Activated naive CD8-positive, alpha-beta T cell treated with anti-CD3 and anti-CD28 coated beads, Interleukin-2, amount 50 U/mL, for 24 hours (primary cell): ENCODE measurements at regions not wholly inside any gene's neighbourhood (a gene's known extent, or its start where the extent isn't known, plus 50 kb on each side); places are given as distances from the start of the nearest gene placed in this dataset.

Experiments
- ATAC-seq: fragments of 150-1000 bp; cut with Tn5 transposase; one replicate; pipeline ENCODE4 v1.10.0; 2021
- DNase-seq: peaks from one replicate; pipeline ENCODE4 v3.0.0; 2021
- H3K27ac Mint-ChIP-seq: one replicate; pipeline ENCODE4 v1.8.0; 2021; ENCODE audit warnings: mild to moderate bottlenecking, mixed read lengths
- H3K27me3 Mint-ChIP-seq: one replicate; pipeline ENCODE4 v1.8.0; 2021; ENCODE audit warnings: mixed read lengths
- H3K36me3 Mint-ChIP-seq: one replicate; pipeline ENCODE4 v1.8.0; 2021; ENCODE audit warnings: low read depth, mixed read lengths
- H3K4me1 Mint-ChIP-seq: one replicate; pipeline ENCODE4 v1.8.0; 2021; ENCODE audit warnings: mixed read lengths
- H3K4me3 Mint-ChIP-seq: one replicate; pipeline ENCODE4 v1.8.0; 2021; ENCODE audit warnings: mild to moderate bottlenecking, moderate library complexity, mixed read lengths
- H3K9me3 Mint-ChIP-seq: one replicate; pipeline ENCODE4 v1.8.0; 2021; ENCODE audit warnings: mixed read lengths

GRCh38 chr4:145427991-145428390 is 53.7 kb upstream of the SMAD1 start:
- no peak overlapping the region for H3K27ac Mint-ChIP-seq
- no peak overlapping the region for H3K4me3 Mint-ChIP-seq
- ATAC-seq (no peak), DNase-seq (no peak)
- peaks cover 10% of the 10 kb centered on the region for H3K27me3 Mint-ChIP-seq
- no peaks in the 10 kb centered on the region for H3K9me3 Mint-ChIP-seq
- no peaks in the 10 kb centered on the region for H3K36me3 Mint-ChIP-seq
- no peaks in the 10 kb centered on the region for H3K4me1 Mint-ChIP-seq

GRCh38 chr4:145427221-145427620 is 54.4 kb upstream of the SMAD1 start:
- no peaks in the 10 kb centered on the region for H3K9me3 Mint-ChIP-seq
- H3K4me1 Mint-ChIP-seq: no peaks in the 10 kb centered on the region
- ATAC-seq: no peak

GRCh38 chr4:145423017-145423708 is 58.5 kb upstream of the SMAD1 start:
- no peaks in the 10 kb centered on the region for H3K36me3 Mint-ChIP-seq
- no peak overlapping the region for H3K4me3 Mint-ChIP-seq
- no peak for DNase-seq
- H3K4me1 Mint-ChIP-seq: no peaks in the 10 kb centered on the region
- H3K9me3 Mint-ChIP-seq: no peaks in the 10 kb centered on the region
- no peak for ATAC-seq
- H3K27ac Mint-ChIP-seq: no peak overlapping the region
- peaks cover 2% of the 10 kb centered on the region for H3K27me3 Mint-ChIP-seq

More at GRCh38 chr4:145427221-145427620, 54.4 kb upstream of the SMAD1 start:
- H3K27ac Mint-ChIP-seq: no peak overlapping the region
- no peaks in the 10 kb centered on the region for H3K36me3 Mint-ChIP-seq
- no peak overlapping the region for H3K4me3 Mint-ChIP-seq
- H3K27me3 Mint-ChIP-seq: peaks cover 10% of the 10 kb centered on the region
- no peak for DNase-seq

GRCh38 chr4:145420595-145421214 is 60.9 kb upstream of the SMAD1 start:
- Mint-ChIP-seq H3K9me3 (no peaks in the 10 kb centered on the region), H3K4me1 (no peaks in the 10 kb centered on the region), H3K27me3 (no peaks in the 10 kb centered on the region), H3K36me3 (no peaks in the 10 kb centered on the region), H3K27ac (no peak overlapping the region), H3K4me3 (no peak overlapping the region)
- DNase-seq (no peak), ATAC-seq (no peak)

GRCh38 chr4:145418739-145419138 is 62.9 kb upstream of the SMAD1 start:
- ATAC-seq: no peak
- no peak overlapping the region for H3K4me3 Mint-ChIP-seq
- no peak for DNase-seq
- no peak overlapping the region for H3K27ac Mint-ChIP-seq
- H3K4me1 Mint-ChIP-seq: no peaks in the 10 kb centered on the region
- no peaks in the 10 kb centered on the region for H3K36me3 Mint-ChIP-seq
- H3K9me3 Mint-ChIP-seq: no peaks in the 10 kb centered on the region
- H3K27me3 Mint-ChIP-seq: no peaks in the 10 kb centered on the region

- Mint-ChIP-seq H3K36me3 (no peaks in the 10 kb centered on the region), H3K9me3 (no peaks in the 10 kb centered on the region), H3K27ac (no peak overlapping the region), H3K4me1 (no peaks in the 10 kb centered on the region), H3K4me3 (no peak overlapping the region), H3K27me3 (peaks cover 4% of the 10 kb centered on the region)
- DNase-seq: no peak
- no peak for ATAC-seq
Measured at GRCh38 chr4:145417348-145418130, 64.1 kb upstream of the SMAD1 start.

- Mint-ChIP-seq H3K36me3 (no peaks in the 10 kb centered on the region), H3K4me3 (no peak overlapping the region), H3K27ac (no peak overlapping the region), H3K27me3 (peaks cover 6% of the 10 kb centered on the region), H3K4me1 (no peaks in the 10 kb centered on the region), H3K9me3 (no peaks in the 10 kb centered on the region)
- no peak for DNase-seq
- ATAC-seq: no peak
Measured at GRCh38 chr4:145414841-145415240, 66.8 kb upstream of the SMAD1 start.

- Mint-ChIP-seq H3K27ac (no peak overlapping the region), H3K36me3 (no peaks in the 10 kb centered on the region), H3K4me3 (no peak overlapping the region), H3K27me3 (peaks cover 6% of the 10 kb centered on the region), H3K4me1 (no peaks in the 10 kb centered on the region), H3K9me3 (no peaks in the 10 kb centered on the region)
- ATAC-seq (no peak), DNase-seq (no peak)
Measured at GRCh38 chr4:145414226-145414625, 67.4 kb upstream of the SMAD1 start.

- Mint-ChIP-seq H3K9me3 (no peaks in the 10 kb centered on the region), H3K36me3 (no peaks in the 10 kb centered on the region), H3K4me1 (no peaks in the 10 kb centered on the region), H3K4me3 (no peak overlapping the region), H3K27ac (no peak overlapping the region), H3K27me3 (peaks cover 2% of the 10 kb centered on the region)
- DNase-seq: no peak
- ATAC-seq: no peak
Measured at GRCh38 chr4:145406970-145407369, 74.7 kb upstream of the SMAD1 start.

- Mint-ChIP-seq H3K36me3 (no peaks in the 10 kb centered on the region), H3K4me3 (no peak overlapping the region), H3K27me3 (peaks cover 3% of the 10 kb centered on the region), H3K4me1 (no peaks in the 10 kb centered on the region), H3K9me3 (no peaks in the 10 kb centered on the region), H3K27ac (no peak overlapping the region)
- no peak for DNase-seq
- no peak for ATAC-seq
Measured at GRCh38 chr4:145404761-145405160, 76.9 kb upstream of the SMAD1 start.

GRCh38 chr4:145396581-145396980 is 85.1 kb upstream of the SMAD1 start:
- no peaks in the 10 kb centered on the region for H3K9me3 Mint-ChIP-seq
- H3K4me3 Mint-ChIP-seq: no peak overlapping the region
- DNase-seq (no peak), ATAC-seq (no peak)
- H3K27ac Mint-ChIP-seq: no peak overlapping the region
- H3K27me3 Mint-ChIP-seq: peaks cover 11% of the 10 kb centered on the region
- H3K4me1 Mint-ChIP-seq: no peaks in the 10 kb centered on the region
- H3K36me3 Mint-ChIP-seq: no peaks in the 10 kb centered on the region

GRCh38 chr4:145390571-145390970 is 91.1 kb upstream of the SMAD1 start:
- no peak for ATAC-seq
- no peak for DNase-seq
- Mint-ChIP-seq H3K9me3 (no peaks in the 10 kb centered on the region), H3K27me3 (peaks cover 14% of the 10 kb centered on the region), H3K4me3 (no peak overlapping the region), H3K4me1 (no peaks in the 10 kb centered on the region), H3K27ac (no peak overlapping the region), H3K36me3 (no peaks in the 10 kb centered on the region)

- Mint-ChIP-seq H3K36me3 (no peaks in the 10 kb centered on the region), H3K27ac (no peak overlapping the region), H3K4me3 (no peak overlapping the region), H3K4me1 (no peaks in the 10 kb centered on the region), H3K27me3 (peaks cover 14% of the 10 kb centered on the region), H3K9me3 (peaks cover 4% of the 10 kb centered on the region)
- ATAC-seq: no peak
- DNase-seq: no peak
Measured at GRCh38 chr4:145389550-145389949, 92.1 kb upstream of the SMAD1 start.

- Mint-ChIP-seq H3K4me1 (no peaks in the 10 kb centered on the region), H3K9me3 (peaks cover 8% of the 10 kb centered on the region), H3K27me3 (peaks cover 9% of the 10 kb centered on the region), H3K27ac (no peak overlapping the region), H3K36me3 (no peaks in the 10 kb centered on the region), H3K4me3 (no peak overlapping the region)
- DNase-seq: no peak
- ATAC-seq: no peak
Measured at GRCh38 chr4:145388043-145388442, 93.6 kb upstream of the SMAD1 start.

- H3K9me3 Mint-ChIP-seq: peaks cover 8% of the 10 kb centered on the region
- no peak overlapping the region for H3K4me3 Mint-ChIP-seq
- DNase-seq (no peak), ATAC-seq (no peak)
- no peaks in the 10 kb centered on the region for H3K36me3 Mint-ChIP-seq
- H3K4me1 Mint-ChIP-seq: no peaks in the 10 kb centered on the region
- no peak overlapping the region for H3K27ac Mint-ChIP-seq
- H3K27me3 Mint-ChIP-seq: peaks cover 9% of the 10 kb centered on the region
Measured at GRCh38 chr4:145387079-145387478, 94.6 kb upstream of the SMAD1 start.
